GM18861 (cell line): ENCODE measurements at regions not wholly inside any gene's neighbourhood (a gene's known extent, or its start where the extent isn't known, plus 50 kb on each side); places are given as distances from the start of the nearest gene placed in this dataset.

Experiments used
- ATAC-seq: cut with Tn5 transposase; IDR thresholded peaks from one replicate; pipeline ENCODE4 v1.9.1; 2021; ENCODE audit not compliant: unreplicated experiment

GRCh38 chr9:2243666-2244555, 228.8 kb downstream of the SMARCA2 start:
- no peak for ATAC-seq

GRCh38 chr9:2247340-2247739, 232.2 kb downstream of the SMARCA2 start:
- no peak for ATAC-seq

GRCh38 chr9:2248768-2249265, 233.7 kb downstream of the SMARCA2 start:
- ATAC-seq: no peak

- ATAC-seq: no peak
Measured at GRCh38 chr9:2253636-2254580, 238.8 kb downstream of the SMARCA2 start.

- ATAC-seq: no peak
Measured at GRCh38 chr9:2255128-2255527, 240.0 kb downstream of the SMARCA2 start.

GRCh38 chr9:2257248-2257929, 242.2 kb downstream of the SMARCA2 start:
- no peak for ATAC-seq

GRCh38 chr9:2260417-2261306, 245.5 kb downstream of the SMARCA2 start:
- ATAC-seq: no peak

GRCh38 chr9:2261421-2262103, 246.4 kb downstream of the SMARCA2 start:
- ATAC-seq: no peak

GRCh38 chr9:2262386-2263071, 247.4 kb downstream of the SMARCA2 start:
- ATAC-seq: no peak

GRCh38 chr9:2263111-2263510, 248.0 kb downstream of the SMARCA2 start:
- ATAC-seq: no peak

- ATAC-seq: no peak
Measured at GRCh38 chr9:2263665-2264064, 248.5 kb downstream of the SMARCA2 start.

- no peak for ATAC-seq
Measured at GRCh38 chr9:2264081-2264480, 248.9 kb downstream of the SMARCA2 start.

- ATAC-seq: no peak
Measured at GRCh38 chr9:2267181-2267745, 252.1 kb downstream of the SMARCA2 start.

GRCh38 chr9:2269778-2270177, 254.6 kb downstream of the SMARCA2 start:
- ATAC-seq: no peak

- no peak for ATAC-seq
Measured at GRCh38 chr9:2270565-2270964, 255.4 kb downstream of the SMARCA2 start.

GRCh38 chr9:2271426-2271825, 256.3 kb downstream of the SMARCA2 start:
- peak; percentile 93 for ATAC-seq

GRCh38 chr9:2274762-2275161, 259.6 kb downstream of the SMARCA2 start:
- no peak for ATAC-seq

- no peak for ATAC-seq
Measured at GRCh38 chr9:2276296-2276695, 261.1 kb downstream of the SMARCA2 start.
